CD1c-positive myeloid dendritic cell (primary cell): ENCODE measurements at regions not wholly inside any gene's neighbourhood (a gene's known extent, or its start where the extent isn't known, plus 50 kb on each side); places are given as distances from the start of the nearest gene placed in this dataset.

Experiments used
- DNase-seq: peaks from one replicate; pipeline ENCODE4 v3.0.0-alpha.2; 2016; ENCODE audit errors: extremely low spot score

DNA sequence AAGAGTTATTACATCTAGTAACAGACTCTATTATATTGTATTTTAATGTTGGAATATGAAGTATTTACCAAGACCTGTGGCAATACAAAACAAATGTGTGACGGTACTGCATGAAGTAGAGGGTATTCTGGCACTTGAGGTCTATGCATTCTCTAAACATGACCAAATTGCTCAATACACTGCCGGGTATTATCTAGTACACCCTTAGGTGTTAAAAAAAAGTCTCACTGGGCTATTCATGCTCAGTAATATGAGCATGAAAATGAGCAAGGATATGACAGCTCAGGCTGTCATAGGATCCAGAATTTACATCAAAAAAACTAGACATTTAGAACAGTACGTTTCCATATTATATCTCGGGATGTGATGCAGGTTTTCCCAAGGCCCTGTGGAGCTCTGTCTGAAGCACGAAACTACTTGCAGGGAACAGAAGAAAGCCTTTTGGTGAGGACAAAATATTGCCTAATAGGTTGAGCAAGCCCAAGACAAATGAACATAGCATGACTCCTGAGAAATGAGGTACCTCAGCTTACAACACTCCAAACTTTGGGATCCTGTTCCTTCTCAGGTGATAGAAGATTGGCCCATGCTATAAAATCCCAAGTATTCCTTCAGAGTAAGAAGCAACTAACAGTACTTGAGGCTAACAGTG lies 74.1 kb upstream of the MAOA start:
- DNase-seq = no peak

DNA sequence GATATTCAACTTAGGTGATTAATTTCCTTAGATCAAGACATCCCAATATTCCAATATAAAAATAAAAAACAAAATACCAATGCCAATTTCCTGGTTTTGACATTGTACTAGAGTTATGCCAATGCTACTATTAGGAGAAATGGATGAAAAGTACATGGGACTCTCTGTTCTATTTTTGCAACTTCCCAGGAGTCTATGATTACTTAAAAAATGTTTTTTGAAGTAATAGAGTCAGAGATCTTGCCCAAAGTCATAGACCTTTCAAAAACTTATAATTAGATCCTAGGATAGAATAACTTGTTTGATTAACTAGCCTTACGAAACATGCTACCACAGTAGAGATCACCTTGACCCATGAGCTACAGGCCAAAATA lies 73.6 kb upstream of the MAOA start:
- no peak for DNase-seq

DNA sequence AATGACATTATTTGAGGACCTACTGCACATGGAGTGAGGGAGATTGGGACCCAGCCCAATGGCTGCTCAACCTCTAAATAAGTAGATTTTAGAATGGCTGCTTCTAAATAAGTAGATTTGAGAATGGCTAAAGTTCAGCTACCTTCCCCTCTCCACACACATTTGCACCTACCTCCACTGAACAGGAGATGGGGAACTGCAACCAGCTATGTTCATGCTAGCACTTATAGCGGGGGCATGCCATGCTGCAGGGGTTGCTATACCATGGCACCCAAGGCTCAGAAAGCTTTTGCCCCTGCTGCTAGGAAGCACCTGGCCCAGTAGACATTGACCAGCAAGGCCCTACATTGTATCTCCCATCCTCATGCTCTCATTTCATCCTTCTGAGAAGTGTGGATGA lies 70.2 kb upstream of the MAOA start:
- no peak for DNase-seq

- DNase-seq = no peak
These were observed 69.3 kb upstream of the MAOA start for GRCh38 chrX:43586830-43587229.

DNA sequence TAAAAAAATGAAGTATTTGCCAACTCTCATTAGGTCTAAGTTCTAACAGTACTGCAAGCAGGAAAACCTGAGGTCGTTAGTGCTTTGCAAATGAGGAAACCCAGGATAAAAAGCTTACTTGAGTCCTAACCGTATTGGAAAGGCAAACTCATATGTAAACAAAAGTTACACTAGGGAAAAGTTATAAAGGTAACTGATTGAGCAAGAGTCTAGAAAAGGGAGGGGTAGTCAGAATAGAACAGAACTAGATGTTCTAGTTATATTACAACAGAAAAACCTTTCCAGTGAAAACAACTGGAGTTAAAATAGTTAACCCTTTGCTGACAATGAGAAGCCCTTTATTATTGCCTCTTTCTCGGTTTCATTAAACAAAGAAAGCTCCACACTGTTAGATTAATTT lies 66.4 kb upstream of the MAOA start:
- no peak for DNase-seq

DNA sequence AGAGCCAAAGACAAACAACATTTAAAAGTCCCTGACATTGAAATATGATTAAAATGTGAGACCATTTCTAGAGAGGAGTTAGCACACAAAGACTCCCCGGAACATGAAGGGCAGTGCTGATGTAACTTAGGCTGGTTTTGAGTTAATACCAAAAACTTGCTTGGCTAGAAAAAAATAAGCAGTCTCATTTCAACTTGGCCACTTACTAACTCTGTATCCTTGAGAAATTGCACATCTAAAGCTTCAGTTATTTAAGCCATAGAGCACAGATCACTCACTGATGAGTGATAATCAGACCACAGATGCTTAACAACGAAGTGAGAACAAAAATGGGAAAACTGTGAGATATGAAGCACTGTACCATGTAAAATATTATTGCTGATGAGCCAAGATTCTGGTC lies 65.9 kb upstream of the MAOA start:
- DNase-seq = no peak

GRCh38 chrX:43592597-43592996 lies 63.5 kb upstream of the MAOA start:
- no peak for DNase-seq

- DNase-seq = no peak
These were observed 60.2 kb upstream of the MAOA start for GRCh38 chrX:43595931-43596330.

DNA sequence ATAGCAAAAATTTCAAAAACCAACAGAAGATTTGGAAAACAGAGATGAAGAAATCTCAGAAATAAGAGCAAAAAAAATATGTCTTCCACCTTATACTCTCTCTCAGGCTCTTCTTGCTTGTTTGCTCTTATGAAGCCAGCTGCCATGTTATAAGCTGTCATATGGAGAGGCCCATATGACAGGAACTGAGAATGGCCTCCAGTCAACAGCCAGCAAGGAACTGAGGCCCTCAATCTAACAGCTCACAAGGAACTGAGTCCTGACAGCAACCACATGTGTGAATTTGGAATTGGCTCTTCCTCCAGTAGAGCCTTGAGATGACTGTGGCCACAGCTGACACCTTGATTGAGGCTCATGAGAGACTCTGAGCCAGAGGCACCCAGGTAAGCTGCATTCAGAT lies 51.3 kb upstream of the MAOA start:
- DNase-seq = peak; percentile 29

DNA sequence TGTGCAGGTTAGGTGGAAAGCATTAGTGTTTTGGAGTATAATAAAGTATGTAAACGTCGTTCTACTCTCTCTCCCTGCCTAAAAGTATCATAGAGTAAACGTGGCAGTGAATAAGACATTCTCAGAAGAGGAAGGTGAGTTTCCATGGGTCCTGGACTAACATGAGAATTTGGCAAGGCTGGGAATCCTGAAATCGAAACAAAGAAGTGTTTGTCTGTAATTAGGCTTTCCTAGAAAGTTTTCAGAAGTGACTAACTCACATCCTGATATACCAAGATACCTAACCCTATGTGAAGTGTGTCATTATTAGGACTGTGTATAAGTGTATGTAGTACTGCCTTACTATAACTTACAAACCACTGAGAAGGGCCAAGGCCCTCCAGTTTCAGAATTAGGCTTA lies 50.7 kb upstream of the MAOA start:
- DNase-seq = no peak
